ENCODE measurements at regions not wholly inside any gene's neighbourhood (a gene's known extent, or its start where the extent isn't known, plus 50 kb on each side); places are given as distances from the start of the nearest gene placed in this dataset.

GRCh38 chr5:60504342-60504741 lies 195.6 kb downstream of the DEPDC1B start:
- H3K9me3 ChIP-seq (ENCODE audit: low read length): no peaks in the 10 kb centered on the region
- ATAC-seq (no peak), FAIRE-seq (no peak), DNase-seq (ENCODE audit: low spot score) (no peak)
- WGBS (ENCODE audit: low lambda C conversion rate): 80% methylated on average over 2 of the region's 2 CpGs
- no peaks in the 10 kb centered on the region for H3K27me3 ChIP-seq (ENCODE audit: control insufficient read depth in 1 of 2, insufficient read depth in 2 of 2, low read length in 2 of 2)
- POLR2A ChIA-PET: interaction anchor here (0.9 kb wide), 1 partner anchor 41 kb away, joined by 3 read pairs; no protein-coding TSS in a partner anchor
- H4K20me1 ChIP-seq (ENCODE audit: insufficient read depth, low read length): no peaks in the 10 kb centered on the region
- no peak overlapping the region for H3K4me3 ChIP-seq (replicated peaks in 1 of 3; ENCODE audit: insufficient read depth in 1 of 3, low read depth in 2 of 3, low read length in 3 of 3)
- no peak for TF ChIP-seq ZNF883 (CRISPR knock-in tag; IDR thresholded peaks at IDR 0.05; ENCODE audit: not compliant biosample characterization)
- no peak for TF ChIP-seq ZNF3 (CRISPR knock-in tag; IDR thresholded peaks at IDR 0.05)
- no peak for TF ChIP-seq ZNF766 (CRISPR knock-in tag; IDR thresholded peaks at IDR 0.05; ENCODE audit: borderline replicate concordance)
- no peak for TF ChIP-seq ZNF276 (CRISPR knock-in tag; IDR thresholded peaks at IDR 0.05; ENCODE audit: low read depth)
- no peak for TF ChIP-seq ZNF770 (CRISPR knock-in tag; IDR thresholded peaks at IDR 0.05)
- TF ChIP-seq ATF6 (CRISPR knock-in tag; conservative IDR thresholded peaks at IDR 0.05): no peak
- no peak for TF ChIP-seq GZF1 (CRISPR knock-in tag; IDR thresholded peaks at IDR 0.05)
- TF ChIP-seq MTERF4 (CRISPR knock-in tag; IDR thresholded peaks at IDR 0.05): no peak
- no peak for TF ChIP-seq ZHX1 (CRISPR knock-in tag; IDR thresholded peaks at IDR 0.05; ENCODE audit: low read depth)
- TF ChIP-seq ZNF225 (CRISPR knock-in tag; IDR thresholded peaks at IDR 0.05): no peak
- no peak for TF ChIP-seq NRL (CRISPR knock-in tag; IDR thresholded peaks at IDR 0.05; ENCODE audit: borderline replicate concordance)
- no peak for TF ChIP-seq ZNF644 (CRISPR knock-in tag; IDR thresholded peaks at IDR 0.05; ENCODE audit: low read depth)
- H3K36me3 ChIP-seq (replicated peaks in 1 of 2; ENCODE audit: control insufficient read depth in 1 of 2, insufficient read depth in 2 of 2, low read length in 2 of 2): no peaks in the 10 kb centered on the region; a peak in 1 of 5 replicates
- no peak overlapping the region for H3K9ac ChIP-seq (ENCODE audit: insufficient read depth, low read depth, low read length)
- H2AFZ ChIP-seq (ENCODE audit: low read length): no peak overlapping the region
- BruUV-seq (replicated peaks): no TSS peak
- H3K4me2 ChIP-seq (ENCODE audit: low read depth, low read length): no peak overlapping the region
- no peak overlapping the region for H3K27ac ChIP-seq (ENCODE audit: extremely low read length, insufficient read depth, low read length)
- CTCF ChIA-PET (ENCODE audit: low intra/inter-chr PET ratio, low total read pairs): no interaction called here
- H3K79me2 ChIP-seq (ENCODE audit: insufficient read depth, low read length): no peaks in the 10 kb centered on the region
- intact Hi-C loops (cut with micrococcal nuclease; ENCODE audit: unreplicated experiment) (no loop called here), in situ Hi-C loops (cut with HindIII; ENCODE audit: extremely low pct_ligation_motif_present, low pct_unique_long_range_greater_than_20kb) (no loop called here)
- peaks cover 34% of the 10 kb centered on the region for H3K4me1 ChIP-seq (ENCODE audit: insufficient read depth, low read length)
